ENCODE measurements at regions not wholly inside any gene's neighbourhood (a gene's known extent, or its start where the extent isn't known, plus 50 kb on each side); places are given as distances from the start of the nearest gene placed in this dataset.

DNA sequence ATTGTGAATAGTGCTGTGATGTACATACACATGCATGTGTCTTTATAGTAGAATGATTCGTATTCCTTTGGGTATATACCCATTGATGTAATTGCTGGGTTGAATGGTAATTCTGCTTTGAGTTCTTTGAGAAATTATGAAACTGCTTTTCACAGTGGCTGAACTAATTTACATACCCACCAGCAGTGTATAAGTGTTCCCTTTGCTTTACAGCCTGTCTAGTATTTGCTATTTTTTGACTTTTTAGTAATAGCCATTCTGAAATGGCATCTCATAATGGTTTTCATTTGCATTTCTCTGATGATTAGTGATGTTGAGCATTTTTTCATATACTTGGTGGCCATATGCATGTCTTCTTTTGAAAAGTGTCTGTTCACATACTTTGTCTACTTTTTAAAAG lies 54.5 kb upstream of the FAM78B start:
- DNase-seq: no peak

DNA sequence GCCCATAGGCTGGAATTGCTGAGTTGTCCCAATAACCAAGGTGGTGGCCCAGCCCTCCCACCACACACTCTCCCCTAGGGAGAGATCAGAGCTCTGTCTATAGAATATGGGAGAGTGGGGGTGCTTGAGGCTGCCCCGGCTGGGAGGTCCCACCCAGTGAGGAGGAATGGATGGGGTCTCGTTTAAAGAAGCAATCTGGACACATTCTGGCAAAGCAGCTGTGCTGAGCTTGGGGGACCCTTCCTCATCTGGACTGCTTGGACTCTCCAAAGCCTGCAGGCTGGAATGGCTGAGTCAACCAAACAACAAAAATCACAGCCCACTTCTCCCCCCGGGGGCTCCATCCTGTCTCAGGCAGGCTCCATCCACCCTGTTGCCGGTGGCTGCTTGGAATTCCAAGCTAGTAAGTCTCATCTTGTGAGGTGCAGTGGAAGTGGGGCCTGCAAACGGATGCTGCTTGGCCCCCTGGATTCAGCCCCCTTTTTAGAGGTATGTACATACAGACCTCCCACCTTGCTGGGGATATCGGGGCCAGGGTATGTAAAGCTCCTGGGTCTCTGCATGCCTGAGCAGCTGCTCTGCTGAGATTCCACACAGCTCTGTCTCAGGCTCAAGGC lies 67.1 kb upstream of the FAM78B start:
- no peak for DNase-seq

DNA sequence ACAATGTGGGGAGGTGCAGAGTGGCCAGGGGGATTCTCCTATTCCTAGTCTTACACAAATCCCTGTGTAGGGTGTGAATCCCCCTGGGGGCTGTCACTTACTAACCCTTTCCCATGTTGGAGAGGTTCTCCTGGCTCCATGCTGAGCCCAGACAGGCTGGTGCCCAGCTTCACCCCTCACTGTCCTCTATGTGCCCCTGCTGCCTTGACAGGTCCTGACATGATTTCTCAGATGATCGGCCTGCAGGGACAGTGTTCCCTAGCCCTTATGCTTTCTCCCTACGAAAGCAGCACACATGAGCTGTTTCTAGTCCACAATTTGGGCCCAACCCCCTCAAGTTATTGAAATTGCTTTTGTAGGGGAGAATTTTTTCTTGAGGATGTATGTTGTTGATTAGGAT lies 68.9 kb upstream of the FAM78B start:
- no peak for DNase-seq

DNA sequence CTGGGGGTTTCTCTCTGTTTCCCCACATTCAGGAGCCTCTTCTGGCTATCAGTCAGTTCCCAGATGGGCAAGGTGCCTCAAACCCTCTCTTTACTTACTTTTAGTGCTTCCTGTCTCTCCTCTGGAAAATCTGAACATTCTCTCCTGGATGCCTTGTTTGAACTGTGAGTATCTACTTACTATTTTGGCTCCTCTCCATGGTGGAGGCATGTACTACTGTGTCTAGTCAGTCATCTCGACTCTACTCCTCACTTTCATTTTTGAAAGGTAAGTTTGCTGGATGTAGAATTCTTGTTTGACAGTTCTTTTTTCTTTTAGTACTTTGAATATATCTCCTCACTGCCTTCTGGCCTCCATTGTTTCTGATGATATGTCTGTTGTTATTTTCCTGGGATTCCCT lies 70.9 kb upstream of the FAM78B start:
- DNase-seq: no peak

DNA sequence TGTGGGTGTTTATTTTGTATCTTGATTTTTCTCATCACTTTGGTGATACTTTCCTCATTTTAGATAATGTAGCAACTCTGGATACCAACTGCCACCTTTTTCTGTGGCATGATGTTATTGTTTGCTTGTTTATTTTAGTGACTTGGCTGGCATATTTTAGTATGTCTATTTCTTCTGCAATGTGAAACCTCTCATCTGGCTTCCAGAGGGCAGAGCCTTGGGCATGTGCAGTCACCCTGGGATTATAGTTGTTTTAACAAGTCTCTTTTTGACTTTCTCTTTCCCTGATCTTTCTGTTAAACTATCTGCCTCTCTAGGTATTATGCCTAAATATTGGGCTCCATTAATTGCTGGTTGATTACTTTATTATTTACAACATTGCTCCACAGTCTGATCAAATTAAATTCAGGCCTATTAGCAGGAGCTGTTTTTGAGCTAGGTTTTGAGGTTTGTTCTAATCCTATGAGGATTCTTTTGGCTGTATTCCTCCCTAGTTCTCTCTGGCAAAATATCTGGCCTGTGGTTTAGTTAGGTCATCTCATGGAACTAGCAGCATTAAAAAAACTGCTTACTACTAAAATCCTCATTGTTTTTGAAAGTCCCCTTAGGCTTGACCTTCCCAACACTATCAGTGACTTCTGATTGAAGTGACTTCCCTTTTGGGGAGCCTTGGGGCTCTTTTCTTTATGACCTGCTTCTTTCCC lies 86.4 kb upstream of the FAM78B start:
- no peak for DNase-seq

DNA sequence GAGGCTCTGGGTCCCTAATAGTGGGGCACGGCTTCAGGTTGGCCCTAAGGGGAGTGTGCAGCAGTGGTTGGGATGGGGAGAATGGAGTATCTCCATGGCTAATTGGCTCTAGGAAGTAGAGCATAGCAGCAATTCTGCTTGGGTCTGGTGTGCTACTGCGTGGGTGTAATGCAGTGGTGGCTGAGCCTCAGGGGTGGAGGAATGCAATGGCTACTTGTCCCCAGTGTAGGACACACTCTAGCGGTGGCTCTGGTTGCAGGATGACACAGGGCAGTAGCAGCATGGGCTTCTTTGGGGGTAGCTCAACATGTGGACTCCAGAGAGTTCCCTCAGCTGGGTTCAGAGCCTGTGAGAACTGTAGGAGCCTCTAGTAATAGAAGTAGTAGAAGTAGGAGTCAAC lies 91.2 kb upstream of the FAM78B start:
- no peak for DNase-seq

DNA sequence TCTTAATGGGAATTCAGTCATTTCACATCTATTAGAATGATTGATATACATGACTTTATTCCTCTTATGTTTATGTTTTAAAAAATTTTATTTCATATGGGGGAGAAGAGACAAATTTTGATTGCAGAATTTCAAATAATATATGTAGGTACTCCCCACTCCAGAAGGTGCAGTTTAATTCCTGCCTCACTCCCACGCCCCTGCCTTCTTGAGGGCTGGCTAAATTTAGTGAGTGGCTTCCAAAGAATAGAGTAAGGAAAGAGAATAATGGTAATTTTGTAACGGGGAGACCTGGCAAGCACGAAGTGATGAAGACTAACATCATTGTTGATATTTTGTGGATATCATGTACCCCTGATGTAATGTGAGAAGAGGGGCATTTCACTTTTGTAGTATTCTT lies 94.7 kb upstream of the FAM78B start:
- no peak for DNase-seq

DNA sequence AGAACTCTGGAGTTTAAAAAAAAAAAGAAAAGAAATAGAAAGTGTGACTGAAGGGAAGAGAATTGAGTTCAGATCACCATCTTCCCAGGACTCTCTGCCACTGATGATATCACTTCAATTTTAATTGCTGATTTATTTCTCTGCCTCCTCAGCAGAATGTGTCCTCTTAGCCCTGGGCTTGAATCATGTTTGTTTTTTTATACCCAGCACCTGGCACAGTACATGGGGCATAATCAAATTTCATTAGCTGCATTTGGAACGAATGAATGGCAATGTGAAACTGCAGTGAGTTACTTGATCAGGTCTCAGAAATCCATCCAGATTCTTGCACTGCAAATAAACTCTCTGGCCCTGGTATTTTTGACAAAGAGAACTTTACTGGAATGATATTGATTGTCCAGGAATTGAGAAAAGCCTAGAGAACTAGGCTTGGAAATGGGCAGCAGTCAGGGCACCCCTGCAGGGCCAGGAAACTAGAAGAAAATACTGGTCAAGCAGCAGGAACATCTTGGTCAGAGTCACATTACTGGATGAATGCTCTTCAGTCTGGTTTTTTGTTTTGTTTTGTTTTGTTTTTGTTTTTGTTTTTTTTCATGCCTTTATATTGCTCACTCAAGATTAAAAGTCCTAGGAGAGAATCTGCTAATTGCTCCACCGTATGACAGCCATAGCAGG lies 103.8 kb upstream of the FAM78B start:
- no peak for DNase-seq

DNA sequence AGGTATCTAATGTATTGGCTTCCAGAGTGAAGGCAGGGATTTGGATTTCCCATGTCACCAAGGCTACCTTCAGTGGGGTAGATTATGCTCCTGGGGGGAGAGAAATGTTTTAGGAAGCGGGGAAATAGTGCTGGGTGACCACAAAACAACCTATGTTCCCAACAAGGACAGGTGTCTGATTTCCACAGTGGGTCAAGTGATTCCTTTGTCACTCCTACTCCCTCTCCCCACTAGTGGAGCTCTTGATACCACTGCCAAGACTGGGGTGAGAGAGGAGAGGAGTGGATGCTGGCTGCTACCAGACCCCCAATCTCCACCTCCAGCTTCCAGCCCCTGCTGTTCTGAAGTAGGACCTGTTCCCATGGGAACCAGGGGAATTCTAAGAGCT lies 104.3 kb upstream of the FAM78B start:
- no peak for DNase-seq

DNA sequence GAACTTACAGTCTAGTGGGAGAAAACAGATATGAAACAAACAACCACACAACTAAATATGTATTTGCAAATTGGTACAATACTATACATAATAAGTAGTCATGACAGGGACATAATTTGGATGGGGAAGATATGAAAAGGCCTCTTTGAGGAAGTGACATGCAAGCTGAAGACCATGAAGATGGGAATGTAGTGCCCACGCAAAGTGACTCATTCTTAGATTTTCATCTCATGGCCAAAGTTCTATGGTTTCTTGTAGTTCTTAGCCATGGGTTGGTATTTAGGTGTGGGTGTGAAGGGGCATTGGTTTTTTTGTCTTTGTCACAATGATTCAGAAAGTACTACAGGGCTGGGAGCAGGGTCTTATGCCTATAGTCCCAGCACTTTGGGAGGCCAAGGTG lies 105.4 kb upstream of the FAM78B start:
- no peak for DNase-seq

DNA sequence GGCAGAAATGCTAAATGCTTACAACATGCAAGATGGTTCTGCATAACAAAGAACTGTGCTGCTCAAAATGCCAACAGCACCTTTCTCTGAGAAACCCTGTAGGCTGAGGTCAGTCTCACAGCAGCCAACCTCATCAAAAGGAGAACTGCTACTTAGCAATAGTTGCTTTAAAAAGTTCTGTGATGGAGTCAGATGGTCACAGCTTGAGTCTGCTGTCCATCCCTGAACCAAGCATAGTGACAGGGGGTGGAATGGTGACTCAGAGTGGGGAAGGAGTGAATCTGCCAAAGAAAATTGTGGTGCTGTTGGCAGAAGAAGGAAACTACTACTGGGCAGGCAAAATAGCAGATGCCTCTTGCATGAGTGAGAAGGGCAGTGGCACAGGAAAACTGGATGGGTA lies 106.0 kb upstream of the FAM78B start:
- no peak for DNase-seq

DNA sequence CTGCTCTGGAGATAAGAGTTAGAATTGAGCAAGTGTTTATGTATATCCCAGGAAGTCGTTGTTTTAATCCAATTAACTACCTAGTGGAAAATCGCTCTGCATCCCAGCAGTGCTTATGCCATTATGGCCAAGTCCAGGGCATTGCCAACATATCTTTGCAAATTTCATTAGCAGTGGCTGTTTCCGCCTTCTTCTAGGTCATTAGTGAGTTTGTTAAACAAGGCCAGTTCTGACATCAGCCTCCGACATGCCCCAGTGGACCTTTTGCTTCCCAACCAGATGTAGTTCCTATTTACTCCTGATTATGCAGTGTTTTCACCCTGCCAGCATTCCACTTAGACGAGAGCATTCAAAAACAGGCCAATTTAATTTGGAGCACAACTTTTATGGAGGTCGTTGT lies 106.8 kb upstream of the FAM78B start:
- DNase-seq: no peak

DNA sequence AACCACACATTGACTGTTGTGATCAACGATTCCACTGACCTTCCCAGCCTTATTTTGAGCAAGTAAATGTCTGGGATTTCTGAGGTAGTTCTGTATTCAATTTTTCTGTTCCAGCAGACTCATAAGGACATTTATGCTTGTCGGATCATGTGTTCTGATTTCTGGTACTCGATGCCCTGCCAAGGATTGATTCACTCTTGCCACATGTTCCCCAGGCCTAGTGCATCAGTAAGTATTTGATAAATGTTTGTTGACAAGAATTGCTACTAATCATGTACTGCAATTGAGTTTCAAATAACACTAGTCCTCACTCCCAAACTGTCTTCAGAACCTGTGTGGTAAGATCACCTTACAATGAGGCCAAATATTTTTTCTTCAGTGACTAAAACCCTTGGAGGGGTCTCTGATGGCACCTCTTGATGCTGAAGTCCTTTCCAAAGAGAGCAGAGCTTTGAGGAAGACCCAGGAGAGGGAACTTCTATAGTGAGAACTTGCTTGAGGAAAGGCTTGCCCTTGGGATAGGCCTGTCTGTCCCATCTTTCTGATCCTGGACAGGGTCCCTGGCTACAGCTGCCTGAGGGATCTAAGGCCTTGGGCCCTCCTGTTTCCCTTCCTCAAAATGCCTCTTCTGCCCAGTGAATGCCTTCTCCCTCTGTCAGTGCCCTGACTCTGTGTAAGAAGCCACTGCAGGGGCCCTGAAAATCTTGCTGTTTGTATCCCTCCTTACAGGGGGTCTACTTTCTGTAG lies 115.8 kb upstream of the FAM78B start:
- DNase-seq: no peak

DNA sequence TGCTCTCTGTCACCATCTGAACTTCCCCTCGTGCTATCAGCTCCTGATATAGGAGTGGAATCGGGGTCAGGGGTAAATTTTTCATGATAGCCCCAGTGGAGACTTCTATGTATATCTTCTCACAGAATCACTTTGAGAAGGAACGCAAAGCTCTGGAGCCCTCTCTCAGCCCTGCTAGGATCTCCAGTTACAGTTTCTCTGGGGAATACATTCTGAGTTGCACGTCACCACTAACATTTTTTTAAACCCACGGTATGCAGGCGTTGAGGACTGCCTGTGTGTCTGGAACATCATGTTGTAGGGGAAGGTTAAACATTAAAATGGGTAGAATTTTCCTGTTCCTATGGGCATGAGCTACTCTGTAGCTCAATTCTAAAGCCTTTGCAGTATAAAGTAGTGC lies 116.4 kb upstream of the FAM78B start:
- no peak for DNase-seq

DNA sequence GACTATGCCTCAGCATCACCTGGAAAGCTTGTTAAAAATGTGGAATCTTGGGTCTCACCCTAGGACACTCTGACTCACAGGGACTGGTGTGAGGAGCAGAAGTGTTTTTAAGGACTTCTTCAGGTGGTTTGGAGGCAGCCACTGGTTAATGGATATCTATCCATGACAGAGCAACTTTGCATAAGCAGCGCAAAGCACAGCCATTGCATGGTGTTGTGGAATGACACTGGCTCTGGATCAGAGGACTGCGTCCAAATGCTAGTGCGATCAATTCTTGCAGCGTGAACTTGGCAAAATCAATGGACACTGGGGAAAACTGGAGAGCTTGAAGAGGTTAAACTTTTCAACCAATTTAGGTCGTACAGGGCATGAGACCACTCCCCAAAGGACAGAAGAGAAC lies 116.8 kb upstream of the FAM78B start:
- no peak for DNase-seq

DNA sequence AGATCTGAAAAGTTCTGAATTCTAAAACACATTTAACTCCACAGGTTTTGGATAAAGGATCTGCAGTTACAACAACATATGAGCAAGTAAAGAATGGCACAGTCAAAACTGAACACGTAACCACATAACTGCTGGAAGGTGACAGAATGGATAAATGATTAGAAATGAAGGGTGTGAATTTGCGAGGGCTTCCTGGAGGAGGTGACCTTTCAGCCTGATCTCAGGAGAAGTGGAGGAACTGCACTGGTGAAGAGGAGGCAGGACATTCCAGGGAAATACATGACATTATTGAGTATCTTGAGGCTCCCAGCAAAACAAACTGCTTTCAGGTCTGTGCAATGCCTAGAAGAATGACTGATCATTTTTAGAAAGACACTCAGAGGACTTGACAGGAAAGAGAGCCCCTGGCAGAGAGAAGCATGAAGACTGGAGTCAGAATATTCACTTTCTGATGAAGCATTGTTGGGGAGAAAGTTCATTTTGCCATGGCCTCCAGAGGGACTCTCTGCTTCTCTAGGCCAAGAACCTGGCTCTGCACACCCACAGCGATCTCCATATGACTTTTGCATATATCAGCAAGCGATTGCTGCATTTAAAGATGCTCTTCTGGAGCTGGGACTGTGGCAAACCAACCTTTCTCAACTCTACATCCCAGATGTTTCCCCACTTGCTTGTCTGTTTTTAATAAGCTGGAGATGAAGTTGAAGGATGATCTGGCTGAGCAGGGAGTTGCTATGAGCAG lies 122.7 kb upstream of the FAM78B start:
- DNase-seq: no peak

DNA sequence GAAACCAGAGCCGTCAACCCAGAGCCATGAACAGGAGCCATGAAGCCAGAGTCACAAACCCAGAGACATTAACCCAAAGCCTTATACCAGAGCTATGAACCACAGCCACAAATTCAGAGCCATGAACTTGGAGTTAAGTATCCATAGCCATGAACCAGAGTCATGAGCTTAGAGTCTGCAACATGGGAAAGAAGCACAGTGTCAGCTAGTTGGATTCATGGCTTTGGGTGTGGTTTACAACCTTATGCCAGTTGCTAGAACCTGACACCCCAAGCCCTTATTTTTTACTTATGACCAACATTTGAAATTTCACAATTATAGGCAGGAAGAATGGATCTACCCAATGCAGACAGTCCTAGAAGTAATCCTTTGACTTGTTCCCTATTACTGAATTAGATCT lies 128.9 kb upstream of the FAM78B start:
- DNase-seq: no peak

DNA sequence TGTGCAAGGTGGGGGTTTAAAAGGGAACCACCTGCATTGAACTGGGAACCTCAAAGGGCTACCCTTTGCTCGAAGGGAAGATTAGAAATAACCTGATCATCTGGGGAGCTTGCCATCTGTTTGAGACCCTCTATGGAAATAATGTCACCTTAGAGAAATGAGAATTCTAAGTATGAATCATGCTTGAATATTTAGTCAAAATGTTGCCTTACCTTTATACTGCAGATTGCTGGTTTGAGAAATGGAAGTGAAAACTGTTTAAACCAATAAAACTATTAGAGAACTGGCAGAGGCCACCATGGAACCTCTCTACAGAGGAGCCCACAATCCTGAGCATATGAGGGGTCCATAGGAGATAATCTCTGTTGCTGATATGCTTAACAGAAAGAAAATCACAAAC lies 131.2 kb upstream of the FAM78B start:
- no peak for DNase-seq

DNA sequence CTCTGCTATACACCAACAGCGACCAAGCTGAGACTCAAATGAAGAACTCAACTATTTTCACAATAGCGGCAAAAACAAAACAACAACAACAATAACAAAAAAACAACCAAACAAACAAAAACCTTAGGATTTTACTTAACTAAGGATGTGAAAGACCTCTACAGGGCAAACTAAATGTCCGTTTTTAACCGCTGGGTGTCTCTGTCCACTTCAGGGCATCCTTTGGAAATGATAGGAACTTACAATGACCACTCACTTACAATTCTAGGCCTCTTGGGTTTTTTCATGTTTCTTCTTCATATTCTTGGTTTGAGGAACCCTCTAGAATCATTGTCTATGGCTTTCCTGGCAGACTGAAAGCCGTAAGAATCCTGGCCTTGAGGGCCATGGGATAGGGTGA lies 134.0 kb upstream of the FAM78B start:
- no peak for DNase-seq

DNA sequence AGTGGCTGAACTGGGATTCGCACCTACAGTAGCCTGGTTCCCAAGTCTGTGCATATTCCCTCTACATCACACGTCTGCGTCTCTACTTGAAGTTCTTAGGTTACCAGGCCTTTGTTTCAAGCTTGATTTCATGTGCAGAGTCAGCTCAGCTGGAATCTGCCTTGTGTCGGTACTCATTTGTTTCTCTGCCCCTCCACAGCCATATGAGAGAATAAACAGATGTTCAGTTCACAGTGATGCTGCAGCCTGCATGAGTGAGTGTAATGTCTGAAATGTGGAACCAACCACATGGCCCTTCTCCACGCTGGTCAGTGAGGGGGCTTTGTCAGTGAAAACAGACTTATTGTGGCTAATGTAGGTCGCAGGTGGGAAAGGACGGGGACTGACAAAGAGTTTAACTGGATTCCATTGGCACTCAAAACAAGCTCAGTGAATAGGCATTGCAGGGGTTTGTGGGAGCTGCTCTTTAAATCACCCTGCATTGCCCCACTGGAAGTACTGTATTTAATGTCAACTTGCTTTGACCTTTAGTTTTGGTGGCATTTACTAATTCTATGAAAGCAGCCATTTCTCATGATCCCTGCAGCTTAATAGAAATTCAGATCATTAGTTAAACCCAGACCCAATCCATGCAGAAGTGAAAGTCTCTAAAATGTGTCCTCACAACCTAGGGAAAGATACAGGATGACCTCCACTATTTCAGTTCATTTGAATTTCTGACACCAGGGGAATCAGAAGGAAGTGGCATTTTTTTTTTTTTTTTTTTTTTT lies 136.4 kb upstream of the FAM78B start:
- no peak for DNase-seq

DNA sequence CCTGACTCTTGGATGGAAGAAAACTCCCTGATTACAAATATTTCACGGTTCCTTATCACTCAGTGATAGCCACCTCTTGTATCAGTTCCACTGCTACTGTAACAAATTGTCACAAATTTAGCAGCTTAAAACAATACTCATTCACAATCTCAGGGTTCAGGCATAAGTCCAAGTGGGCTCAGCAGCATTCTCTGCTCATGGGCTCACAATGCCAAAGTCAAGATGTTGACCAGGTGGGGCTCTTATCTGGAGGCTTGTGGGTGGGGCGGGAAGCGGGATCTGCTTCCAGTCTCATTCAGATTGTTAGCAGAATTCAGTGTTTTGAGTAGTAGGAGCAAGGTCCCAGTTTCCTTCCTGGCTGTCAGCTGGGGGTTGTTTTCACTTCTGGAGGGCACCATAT lies 137.3 kb upstream of the FAM78B start:
- DNase-seq: no peak

DNA sequence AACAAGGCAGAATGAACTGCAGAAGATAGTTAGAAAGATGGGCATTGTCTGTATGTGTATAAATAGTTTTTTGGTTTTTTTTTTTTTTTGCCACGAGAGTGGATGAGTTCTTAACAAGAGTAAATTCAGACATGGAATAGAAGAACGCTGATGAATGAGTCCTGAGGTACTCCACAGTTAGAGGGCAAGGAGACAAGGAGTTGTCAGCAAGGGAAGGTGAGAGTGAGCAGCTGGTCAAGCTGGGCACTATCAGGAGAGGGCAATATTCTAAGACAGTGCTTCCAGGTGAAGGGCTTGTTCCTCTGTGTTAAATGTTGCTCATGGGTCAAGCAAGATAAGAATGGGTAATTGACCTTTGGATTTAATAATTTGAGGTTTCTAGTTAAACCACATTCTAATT lies 138.6 kb upstream of the FAM78B start:
- DNase-seq: no peak

Measured in stimulated activated naive CD4-positive, alpha-beta T cell (primary cell).